DMS79 (cell line): ENCODE measurements at regions not wholly inside any gene's neighbourhood (a gene's known extent, or its start where the extent isn't known, plus 50 kb on each side); places are given as distances from the start of the nearest gene placed in this dataset.

Experiments
- DNase-seq: peaks from one replicate; lab custom pipeline; 2025; lab: John Stamatoyannopoulos, UW

GRCh38 chr14:98834119-98834518 lies 437.9 kb downstream of the BCL11B start:
- DNase-seq: no peak

GRCh38 chr14:98835051-98835824 lies 436.8 kb downstream of the BCL11B start:
- no peak for DNase-seq

- no peak for DNase-seq
Observed at GRCh38 chr14:98835825-98836100, 436.2 kb downstream of the BCL11B start.

DNA sequence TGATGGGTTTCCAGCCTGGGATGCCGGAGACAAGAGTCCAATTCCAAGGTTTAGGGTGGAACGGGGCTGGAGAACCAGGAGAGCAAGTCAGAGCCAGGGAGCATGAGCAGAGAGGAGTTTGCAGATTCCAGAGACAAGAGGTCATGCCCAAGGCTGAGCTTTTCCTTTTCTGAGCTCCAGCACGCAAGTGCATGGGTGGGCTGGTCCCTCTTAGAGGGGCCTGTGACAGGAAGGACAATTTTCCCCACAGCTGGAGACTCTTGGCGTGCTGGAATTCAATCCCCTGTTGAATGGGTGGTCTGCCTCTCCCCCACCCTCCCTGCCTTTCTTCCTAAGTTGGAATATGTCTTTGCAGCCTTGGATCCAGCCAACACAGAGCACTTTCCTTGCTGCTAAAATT lies 431.9 kb downstream of the BCL11B start:
- DNase-seq: no peak

- no peak for DNase-seq
Observed at GRCh38 chr14:98840511-98840910, 431.5 kb downstream of the BCL11B start.

DNA sequence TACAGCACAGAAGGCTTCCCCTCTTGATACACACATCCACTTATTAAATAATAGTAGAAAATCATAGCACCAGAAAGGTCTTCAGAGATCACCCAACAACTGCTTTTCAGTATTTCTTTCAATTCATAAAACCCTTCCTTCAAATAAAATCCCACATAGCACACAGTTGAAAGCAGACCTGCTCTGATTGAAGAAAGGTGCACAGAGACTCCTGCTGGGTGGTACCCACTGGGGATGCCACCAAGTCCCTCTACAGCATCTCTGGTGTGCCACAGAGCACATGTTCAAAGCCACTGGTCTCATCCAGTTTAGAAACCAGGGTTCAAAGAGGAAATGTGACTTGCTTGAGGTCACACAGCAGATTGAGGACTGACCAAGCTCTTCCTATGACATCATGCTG lies 427.5 kb downstream of the BCL11B start:
- no peak for DNase-seq

- no peak for DNase-seq
Observed at GRCh38 chr14:98847521-98848468, 424.2 kb downstream of the BCL11B start.

DNA sequence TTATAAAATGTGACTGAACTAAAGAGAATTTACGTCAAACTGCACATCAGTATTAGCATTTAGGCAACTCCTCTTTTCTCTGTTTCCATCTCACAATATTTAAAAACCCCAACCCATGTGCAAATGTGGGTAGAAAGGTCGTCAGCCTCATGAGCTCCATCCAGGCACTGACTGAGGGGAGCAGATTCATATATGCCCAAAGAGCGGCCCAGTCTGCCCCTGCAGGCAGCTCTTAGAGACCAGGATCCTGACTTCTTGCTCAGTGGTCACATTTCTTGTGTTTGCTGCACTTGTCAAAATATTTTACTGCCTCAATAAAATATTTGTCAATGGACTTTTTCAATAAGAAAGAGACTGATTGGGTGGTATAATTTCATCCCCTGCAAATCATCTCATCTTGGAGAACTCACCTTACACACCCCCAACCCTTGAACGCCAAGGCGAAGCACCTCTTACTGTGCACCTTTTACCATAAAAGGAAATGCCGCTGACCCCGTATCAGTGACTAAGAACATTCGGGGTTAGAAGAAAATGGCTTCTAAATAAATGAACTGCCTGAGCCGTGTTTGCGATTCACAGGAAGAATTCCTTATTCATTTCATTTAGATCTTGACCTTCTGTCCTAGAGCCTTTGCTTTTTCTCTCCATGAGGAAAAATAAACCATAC lies 418.8 kb downstream of the BCL11B start:
- DNase-seq: no peak

GRCh38 chr14:98855926-98856715 lies 415.9 kb downstream of the BCL11B start:
- DNase-seq: no peak

DNA sequence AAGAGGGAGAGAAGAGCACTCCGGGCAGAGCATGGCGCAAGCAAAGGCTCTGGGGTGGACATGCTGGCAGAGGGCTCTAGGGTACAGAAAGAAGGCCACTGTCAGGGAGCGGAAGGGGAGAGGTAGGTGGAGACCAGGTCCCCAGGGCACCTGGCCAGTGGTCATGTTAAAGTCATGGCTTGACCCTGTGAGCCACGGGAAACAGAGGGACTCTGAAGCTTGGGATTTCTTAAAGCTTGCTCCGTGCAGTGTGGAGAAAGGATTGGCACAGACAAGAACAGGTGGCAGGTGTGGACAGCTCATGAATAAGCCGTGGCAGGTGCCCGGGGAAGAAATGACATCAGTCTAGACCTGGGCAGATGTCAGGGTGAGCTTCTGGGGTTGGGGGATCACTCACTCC lies 413.8 kb downstream of the BCL11B start:
- no peak for DNase-seq

- DNase-seq: no peak
Observed at GRCh38 chr14:98858561-98858960, 413.4 kb downstream of the BCL11B start.

GRCh38 chr14:98859301-98859700 lies 412.7 kb downstream of the BCL11B start:
- no peak for DNase-seq

- DNase-seq: no peak
Observed at GRCh38 chr14:98864211-98864610, 407.8 kb downstream of the BCL11B start.

DNA sequence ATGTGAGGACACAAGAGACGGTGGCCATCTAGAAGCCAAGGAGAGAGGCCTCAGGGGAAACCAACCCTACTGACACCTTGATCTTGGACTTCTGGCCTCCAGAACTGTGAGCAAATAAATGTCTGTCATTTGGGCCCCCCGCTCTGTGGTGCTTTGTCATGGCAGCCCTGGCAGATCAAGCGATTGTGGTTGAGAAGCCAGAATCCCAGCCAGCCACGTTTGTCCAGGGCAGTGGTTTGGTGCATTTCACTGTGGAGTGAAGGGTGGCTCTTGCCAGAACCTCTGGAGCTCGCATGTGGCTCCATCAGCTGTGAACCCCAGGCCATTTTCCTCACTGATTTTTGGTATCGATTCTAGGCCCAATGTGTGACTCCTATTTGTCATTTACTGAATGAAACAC lies 404.9 kb downstream of the BCL11B start:
- DNase-seq: no peak

DNA sequence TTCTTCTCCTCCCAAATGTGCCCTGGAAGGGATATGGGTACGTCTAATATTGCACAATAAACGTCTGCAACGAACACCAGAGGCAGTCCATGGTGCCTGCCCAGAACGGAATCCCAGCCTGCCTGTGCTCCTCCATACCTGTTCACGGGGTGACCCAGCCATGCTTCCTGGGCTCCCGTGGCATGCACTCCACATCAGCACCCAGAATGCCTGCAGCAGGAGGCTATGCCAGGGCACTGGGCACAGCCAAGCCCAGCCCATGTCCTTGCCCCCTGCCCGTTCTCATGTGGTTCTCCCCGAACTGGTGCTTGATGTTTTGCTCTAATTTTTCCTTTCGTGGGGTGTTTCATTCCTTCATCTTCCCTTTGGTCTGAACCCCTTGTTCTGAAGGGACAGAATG lies 404.3 kb downstream of the BCL11B start:
- DNase-seq: no peak

- no peak for DNase-seq
Observed at GRCh38 chr14:98868866-98869265, 403.1 kb downstream of the BCL11B start.

GRCh38 chr14:98871796-98872195 lies 400.2 kb downstream of the BCL11B start:
- no peak for DNase-seq

- no peak for DNase-seq
Observed at GRCh38 chr14:98877065-98877464, 394.9 kb downstream of the BCL11B start.

GRCh38 chr14:98878282-98878681 lies 393.7 kb downstream of the BCL11B start:
- DNase-seq: no peak

GRCh38 chr14:98886982-98887381 lies 385.0 kb downstream of the BCL11B start:
- no peak for DNase-seq

GRCh38 chr14:98888281-98888680 lies 383.7 kb downstream of the BCL11B start:
- no peak for DNase-seq
